ENCODE measurements at regions not wholly inside any gene's neighbourhood (a gene's known extent, or its start where the extent isn't known, plus 50 kb on each side); places are given as distances from the start of the nearest gene placed in this dataset.

GRCh38 chr16:64180136-64180900, 941.5 kb downstream of the CDH11 start:
- no peak for TF ChIP-seq CTCF (IDR thresholded peaks at IDR 0.05; ENCODE audit: insufficient read depth, low read length)
- no peak for TF ChIP-seq POLR2AphosphoS5 (IDR thresholded peaks at IDR 0.05; ENCODE audit: low read depth)
- no peak for TF ChIP-seq REST (IDR thresholded peaks at IDR 0.05; ENCODE audit: insufficient replicate concordance, low read depth)
- TF ChIP-seq GABPA (IDR thresholded peaks at IDR 0.05; ENCODE audit: low read depth), result no peak

Data from HL-60 (cell line).